Left ventricle myocardium inferior (tissue), 1 donor: ENCODE measurements at regions not wholly inside any gene's neighbourhood (a gene's known extent, or its start where the extent isn't known, plus 50 kb on each side); places are given as distances from the start of the nearest gene placed in this dataset.

Experiments
- DNase-seq: peaks from one replicate; pipeline ENCODE4 v3.0.0-alpha.2; 2020
- H3K27ac ChIP-seq: fragments of 200-600 bp; replicated peaks from 2 replicates; pipeline ENCODE4 v1.8.0; 2021
- H3K27me3 ChIP-seq: fragments of 200-600 bp; 2 replicates; pipeline ENCODE4 v1.8.0; 2021; ENCODE audit warnings: low read depth
- H3K36me3 ChIP-seq: fragments of 200-600 bp; 2 replicates; pipeline ENCODE4 v1.8.0; 2021
- H3K4me1 ChIP-seq: fragments of 200-600 bp; 2 replicates; pipeline ENCODE4 v1.8.0; 2021
- H3K4me3 ChIP-seq: fragments of 200-600 bp; 2 replicates; pipeline ENCODE4 v1.8.0; 2021; ENCODE audit warnings: mild to moderate bottlenecking, moderate library complexity
- H3K9me3 ChIP-seq: fragments of 200-600 bp; replicated peaks from 2 replicates; pipeline ENCODE4 v1.8.0; 2021
- intact Hi-C: fragments of 100-400 bp; cut with micrococcal nuclease; formaldehyde crosslinking; loops from one replicate; pipeline ENCODE4 v1.11.0; 2022
- TF ChIP-seq, protein P1 (sequence below): fragments of 200-600 bp; IDR thresholded peaks from 2 replicates; pipeline ENCODE4 v1.8.0; 2021; ENCODE audit warnings: antibody characterized with exemption, mild to moderate bottlenecking, borderline replicate concordance
- donor health status: DM: no; HTN: yes; CAD: no; lungs with severe emphysema.

DNA sequence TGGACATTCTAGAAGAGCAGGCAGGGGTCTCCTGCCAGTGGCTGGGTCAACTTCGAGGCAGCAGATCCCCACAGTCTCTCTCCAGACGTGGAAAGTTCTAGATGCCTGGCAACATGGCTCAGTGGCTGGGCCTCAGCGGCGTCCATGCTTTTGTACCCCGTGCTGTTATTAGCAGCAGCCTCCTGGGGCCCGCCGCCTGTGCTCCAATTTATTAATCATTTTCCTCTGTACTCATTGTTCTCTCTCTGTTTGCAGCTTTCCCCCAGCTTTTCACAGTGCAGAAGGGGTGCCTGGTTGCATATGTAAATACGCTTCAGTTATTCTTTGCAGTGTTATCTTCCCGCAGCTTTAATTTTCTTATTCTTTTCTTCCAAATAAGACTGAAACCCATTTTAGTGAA lies 515.1 kb downstream of the TBC1D22A start:
- no peak overlapping the region for H3K4me3 ChIP-seq
- H3K27me3 ChIP-seq: peaks cover 90% of the 10 kb centered on the region
- intact Hi-C loops: no loop called here

DNA sequence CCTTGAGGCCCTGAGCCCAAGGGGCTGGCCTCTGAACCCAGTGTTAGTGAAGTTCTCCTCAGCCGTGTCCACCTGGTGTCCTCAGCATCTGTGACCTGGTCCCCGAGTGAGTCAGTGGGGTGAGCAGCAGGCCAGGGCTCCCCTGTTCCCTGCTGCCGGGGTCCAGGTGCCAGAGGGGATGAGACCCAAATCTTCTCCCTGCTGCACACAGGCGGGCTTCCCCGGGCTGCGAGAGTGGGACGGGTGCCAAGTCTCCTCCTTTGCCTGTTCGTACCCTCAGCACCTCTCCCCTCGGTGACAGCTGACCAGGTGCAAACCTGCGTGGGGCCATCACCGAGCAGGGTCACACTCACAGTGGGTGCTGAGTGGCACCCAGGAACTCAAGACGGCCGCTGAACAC lies 514.5 kb downstream of the TBC1D22A start:
- Histone ChIP-seq H3K27ac (no peak overlapping the region), H3K4me3 (no peak overlapping the region), H3K27me3 (peaks cover 84% of the 10 kb centered on the region), H3K9me3 (no peaks in the 10 kb centered on the region), H3K36me3 (no peaks in the 10 kb centered on the region), H3K4me1 (no peaks in the 10 kb centered on the region)
- TF ChIP-seq, protein P1, sequence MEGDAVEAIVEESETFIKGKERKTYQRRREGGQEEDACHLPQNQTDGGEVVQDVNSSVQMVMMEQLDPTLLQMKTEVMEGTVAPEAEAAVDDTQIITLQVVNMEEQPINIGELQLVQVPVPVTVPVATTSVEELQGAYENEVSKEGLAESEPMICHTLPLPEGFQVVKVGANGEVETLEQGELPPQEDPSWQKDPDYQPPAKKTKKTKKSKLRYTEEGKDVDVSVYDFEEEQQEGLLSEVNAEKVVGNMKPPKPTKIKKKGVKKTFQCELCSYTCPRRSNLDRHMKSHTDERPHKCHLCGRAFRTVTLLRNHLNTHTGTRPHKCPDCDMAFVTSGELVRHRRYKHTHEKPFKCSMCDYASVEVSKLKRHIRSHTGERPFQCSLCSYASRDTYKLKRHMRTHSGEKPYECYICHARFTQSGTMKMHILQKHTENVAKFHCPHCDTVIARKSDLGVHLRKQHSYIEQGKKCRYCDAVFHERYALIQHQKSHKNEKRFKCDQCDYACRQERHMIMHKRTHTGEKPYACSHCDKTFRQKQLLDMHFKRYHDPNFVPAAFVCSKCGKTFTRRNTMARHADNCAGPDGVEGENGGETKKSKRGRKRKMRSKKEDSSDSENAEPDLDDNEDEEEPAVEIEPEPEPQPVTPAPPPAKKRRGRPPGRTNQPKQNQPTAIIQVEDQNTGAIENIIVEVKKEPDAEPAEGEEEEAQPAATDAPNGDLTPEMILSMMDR: no peak
- intact Hi-C loops: no loop called here
- DNase-seq: no peak

More for the DNA sequence above, 515.1 kb downstream of the TBC1D22A start:
- DNase-seq: no peak
- no peaks in the 10 kb centered on the region for H3K36me3 ChIP-seq
- TF ChIP-seq, protein P1: no peak
- H3K4me1 ChIP-seq: no peaks in the 10 kb centered on the region
- H3K9me3 ChIP-seq: no peaks in the 10 kb centered on the region
- H3K27ac ChIP-seq: no peak overlapping the region

DNA sequence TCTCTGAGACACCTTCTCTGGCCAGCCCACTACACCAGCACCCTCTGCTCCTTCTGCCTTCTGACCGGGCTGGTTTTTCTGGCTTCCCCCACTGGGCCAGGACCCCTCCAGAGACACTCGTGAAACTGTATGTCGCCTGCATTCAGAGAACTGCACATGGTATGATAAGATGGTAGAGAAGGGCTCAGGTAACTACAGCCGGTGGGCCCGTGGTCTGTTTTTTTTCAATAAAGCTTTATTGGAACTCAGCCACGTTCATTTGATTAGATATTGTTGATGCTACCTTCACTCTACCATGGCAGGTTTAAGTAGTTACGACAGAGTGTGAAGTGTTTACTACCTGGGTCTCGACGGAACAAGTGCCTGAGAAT lies 514.0 kb downstream of the TBC1D22A start:
- no peaks in the 10 kb centered on the region for H3K9me3 ChIP-seq
- TF ChIP-seq, protein P1: no peak

DNA sequence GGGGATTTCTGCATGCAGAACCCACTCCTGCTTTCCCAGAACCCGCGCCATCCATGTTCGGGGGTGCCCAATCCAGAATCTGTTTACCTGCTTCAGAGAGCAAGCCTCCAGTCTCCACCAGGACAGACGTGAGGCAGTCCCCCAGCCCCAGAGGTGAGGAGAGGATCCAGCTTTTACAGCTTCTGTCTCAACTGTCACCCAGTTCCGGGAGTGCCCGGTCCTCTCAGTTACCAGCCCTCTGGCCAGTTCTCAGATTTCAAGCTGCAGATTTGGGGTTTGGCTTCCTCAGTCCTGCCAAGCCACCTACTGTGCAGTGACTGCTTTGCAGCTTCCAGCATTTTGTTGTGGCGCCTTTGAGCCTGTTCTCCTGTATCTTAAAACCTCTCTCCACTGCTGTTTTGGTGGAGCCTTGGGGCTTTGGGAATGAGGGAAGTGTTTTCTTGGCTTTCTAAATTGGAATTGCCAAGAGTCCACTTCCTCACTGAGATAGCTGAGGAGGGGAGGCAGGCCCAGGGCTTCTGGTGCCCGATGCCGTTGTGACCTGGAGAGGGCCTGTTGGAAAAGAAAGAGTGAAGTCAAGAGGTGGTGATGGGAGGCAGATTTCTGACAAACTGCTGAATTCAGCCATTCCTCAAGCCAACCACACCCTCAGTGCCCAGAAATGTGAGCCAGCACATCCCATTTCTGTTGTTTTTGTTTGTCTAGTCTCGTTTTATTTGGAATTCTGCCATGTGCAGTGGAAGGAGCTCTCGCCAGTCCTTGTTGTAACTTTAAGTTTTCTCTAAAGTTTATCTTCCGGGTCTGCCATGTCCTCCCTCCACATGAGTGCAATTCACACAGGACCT lies 513.4 kb downstream of the TBC1D22A start:
- intact Hi-C loops: no loop called here
- Histone ChIP-seq H3K9me3 (peaks cover 4% of the 10 kb centered on the region), H3K4me1 (no peaks in the 10 kb centered on the region), H3K27ac (no peak overlapping the region), H3K36me3 (no peaks in the 10 kb centered on the region), H3K4me3 (no peak overlapping the region), H3K27me3 (peaks cover 77% of the 10 kb centered on the region)
- TF ChIP-seq, protein P1: no peak
- DNase-seq: no peak

More for the DNA sequence above, 514.0 kb downstream of the TBC1D22A start:
- Histone ChIP-seq H3K27ac (no peak overlapping the region), H3K4me1 (no peaks in the 10 kb centered on the region), H3K36me3 (no peaks in the 10 kb centered on the region), H3K4me3 (no peak overlapping the region), H3K27me3 (peaks cover 79% of the 10 kb centered on the region)
- intact Hi-C loops: no loop called here
- DNase-seq: no peak

DNA sequence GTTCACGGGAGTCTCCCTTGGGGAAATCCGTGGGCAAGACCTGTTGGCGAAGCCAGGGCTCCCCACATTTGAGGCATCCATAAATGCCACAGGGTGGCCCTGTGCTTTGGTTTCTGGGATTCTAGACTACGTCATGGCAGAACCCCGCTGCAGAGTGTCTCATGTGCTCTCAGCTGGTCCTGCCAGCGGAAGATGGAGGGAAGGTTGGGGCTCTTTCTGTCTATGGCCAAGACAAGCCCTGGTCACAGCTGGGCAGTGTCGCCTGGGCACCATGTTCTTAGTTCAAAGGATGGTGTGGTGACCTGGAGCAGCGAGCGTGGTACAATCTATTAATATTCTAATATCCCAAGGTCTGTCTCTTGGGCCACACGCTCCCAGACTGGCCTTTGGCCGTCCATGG lies 511.7 kb downstream of the TBC1D22A start:
- Histone ChIP-seq H3K27me3 (peaks cover 69% of the 10 kb centered on the region), H3K27ac (no peak overlapping the region), H3K9me3 (peaks cover 9% of the 10 kb centered on the region), H3K4me1 (no peaks in the 10 kb centered on the region), H3K36me3 (no peaks in the 10 kb centered on the region), H3K4me3 (no peak overlapping the region)
- TF ChIP-seq, protein P1: no peak
- DNase-seq: no peak
- intact Hi-C loops: no loop called here
